ENCODE measurements at regions not wholly inside any gene's neighbourhood (a gene's known extent, or its start where the extent isn't known, plus 50 kb on each side); places are given as distances from the start of the nearest gene placed in this dataset.

DNA sequence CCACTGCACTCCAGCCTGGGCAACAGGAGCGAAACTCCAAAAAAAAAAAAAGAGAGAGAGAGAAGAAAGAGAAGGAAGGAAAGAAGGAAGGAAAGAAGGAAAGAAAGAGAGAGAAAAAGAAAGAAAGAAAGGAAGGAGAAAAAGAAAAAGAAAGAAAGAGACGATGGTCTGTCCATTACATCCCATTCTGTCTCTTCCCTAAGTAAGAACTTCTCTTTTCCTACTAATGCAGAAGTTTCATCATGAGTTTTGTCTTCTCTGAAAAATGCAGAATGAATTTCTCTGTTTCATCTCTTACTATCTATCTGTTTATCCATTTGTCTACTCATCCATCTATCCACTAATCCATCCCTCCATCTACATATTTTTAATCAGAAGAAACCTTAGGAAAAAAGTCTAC is 94.9 kb upstream of the MED13 start:
- TF ChIP-seq, protein P1, sequence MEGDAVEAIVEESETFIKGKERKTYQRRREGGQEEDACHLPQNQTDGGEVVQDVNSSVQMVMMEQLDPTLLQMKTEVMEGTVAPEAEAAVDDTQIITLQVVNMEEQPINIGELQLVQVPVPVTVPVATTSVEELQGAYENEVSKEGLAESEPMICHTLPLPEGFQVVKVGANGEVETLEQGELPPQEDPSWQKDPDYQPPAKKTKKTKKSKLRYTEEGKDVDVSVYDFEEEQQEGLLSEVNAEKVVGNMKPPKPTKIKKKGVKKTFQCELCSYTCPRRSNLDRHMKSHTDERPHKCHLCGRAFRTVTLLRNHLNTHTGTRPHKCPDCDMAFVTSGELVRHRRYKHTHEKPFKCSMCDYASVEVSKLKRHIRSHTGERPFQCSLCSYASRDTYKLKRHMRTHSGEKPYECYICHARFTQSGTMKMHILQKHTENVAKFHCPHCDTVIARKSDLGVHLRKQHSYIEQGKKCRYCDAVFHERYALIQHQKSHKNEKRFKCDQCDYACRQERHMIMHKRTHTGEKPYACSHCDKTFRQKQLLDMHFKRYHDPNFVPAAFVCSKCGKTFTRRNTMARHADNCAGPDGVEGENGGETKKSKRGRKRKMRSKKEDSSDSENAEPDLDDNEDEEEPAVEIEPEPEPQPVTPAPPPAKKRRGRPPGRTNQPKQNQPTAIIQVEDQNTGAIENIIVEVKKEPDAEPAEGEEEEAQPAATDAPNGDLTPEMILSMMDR (conservative IDR thresholded peaks at IDR 0.05; ENCODE audit: low read depth, low read length) = no peak
- no peak for TF ChIP-seq EZH2 (IDR thresholded peaks at IDR 0.05; ENCODE audit: borderline replicate concordance, low read depth, low read length, poor library complexity, severe bottlenecking)
